Ecto neural progenitor cell (in vitro differentiated cells): ENCODE measurements at regions not wholly inside any gene's neighbourhood (a gene's known extent, or its start where the extent isn't known, plus 50 kb on each side); places are given as distances from the start of the nearest gene placed in this dataset.
"Not testable (repeated sequence)": the region's sequence is repeated elsewhere in the genome, so short reads cannot be mapped to it uniquely, and the experiment has no call there.

Experiments used
- DNase-seq: peaks from one replicate; pipeline ENCODE4 v3.0.0-alpha.2; 2018; ENCODE audit warnings: low spot score

- DNase-seq, result not testable (repeated sequence)
These were observed 129.7 kb downstream of the FAM72C start for GRCh38 chr1:143842058-143842457.

GRCh38 chr1:143839182-143839581 is 132.6 kb downstream of the FAM72C start:
- DNase-seq, result not testable (repeated sequence)

GRCh38 chr1:143838598-143838929 is 133.2 kb downstream of the FAM72C start:
- DNase-seq, result not testable (repeated sequence)

GRCh38 chr1:143837924-143838597 is 133.7 kb downstream of the FAM72C start:
- DNase-seq, result not testable (repeated sequence)

GRCh38 chr1:143833376-143833775 is 138.4 kb downstream of the FAM72C start:
- not testable (repeated sequence) for DNase-seq

- DNase-seq, result not testable (repeated sequence)
These were observed 139.4 kb downstream of the FAM72C start for GRCh38 chr1:143832379-143832716.

- DNase-seq, result not testable (repeated sequence)
These were observed 140.1 kb downstream of the FAM72C start for GRCh38 chr1:143831479-143832378.

GRCh38 chr1:143826162-143826561 is 145.6 kb downstream of the FAM72C start:
- DNase-seq, result not testable (repeated sequence)

- DNase-seq, result not testable (repeated sequence)
These were observed 147.5 kb downstream of the FAM72C start for GRCh38 chr1:143824266-143824665.

GRCh38 chr1:143820058-143820457 is 151.7 kb downstream of the FAM72C start:
- DNase-seq, result not testable (repeated sequence)

GRCh38 chr1:143816369-143816768 is 155.4 kb downstream of the FAM72C start:
- not testable (repeated sequence) for DNase-seq

- DNase-seq, result not testable (repeated sequence)
These were observed 166.4 kb downstream of the FAM72C start for GRCh38 chr1:143805374-143805773.

- DNase-seq, result not testable (repeated sequence)
These were observed 167.0 kb downstream of the FAM72C start for GRCh38 chr1:143804707-143805356.

GRCh38 chr1:143803927-143804411 is 167.8 kb downstream of the FAM72C start:
- not testable (repeated sequence) for DNase-seq

- not testable (repeated sequence) for DNase-seq
These were observed 168.7 kb downstream of the FAM72C start for GRCh38 chr1:143803095-143803494.

GRCh38 chr1:143799568-143800187 is 172.1 kb downstream of the FAM72C start:
- DNase-seq, result not testable (repeated sequence)

- not testable (repeated sequence) for DNase-seq
These were observed 175.4 kb downstream of the FAM72C start for GRCh38 chr1:143796369-143796768.

- not testable (repeated sequence) for DNase-seq
These were observed 179.5 kb downstream of the FAM72C start for GRCh38 chr1:143792047-143792937.

- not testable (repeated sequence) for DNase-seq
These were observed 185.4 kb downstream of the FAM72C start for GRCh38 chr1:143786381-143786780.

- DNase-seq, result not testable (repeated sequence)
These were observed 185.9 kb downstream of the FAM72C start for GRCh38 chr1:143785883-143786282.
